Panc1 (cell line): ENCODE measurements at regions not wholly inside any gene's neighbourhood (a gene's known extent, or its start where the extent isn't known, plus 50 kb on each side); places are given as distances from the start of the nearest gene placed in this dataset.

ENCODE experiments used
- ATAC-seq: fragments of 200-7000 bp; cut with Tn5 transposase; 2 replicates; pipeline ENCODE4 v1.9.1; 2020; ENCODE audit warnings: mild to moderate bottlenecking, moderate library complexity
- BruUV-seq: library from RNA; stranded (reverse); fragments of 400-500 nt; replicated peaks from 2 replicates; lab custom pipeline; 2021; lab: Mats Ljungman, UMichigan
- CTCF ChIA-PET: fragments of 300-600 bp; sonication (Branson Sonifier 250); formaldehyde crosslinking; loops from one replicate; lab custom pipeline; 2022; ENCODE audit warnings: antibody characterized with exemption; lab: Charles Lee
- POLR2A ChIA-PET: fragments of 300-600 bp; sonication (Branson Sonifier 250); formaldehyde crosslinking; loops from one replicate; lab custom pipeline; 2022; ENCODE audit warnings: antibody characterized with exemption; lab: Charles Lee
- DNase-seq: peaks from one replicate; pipeline ENCODE4 v3.0.0-alpha.2; 2010; ENCODE audit warnings: low read depth, low spot score
- H3K27ac ChIP-seq: 2 replicates; pipeline ENCODE4 v1.5.1; 2011; ENCODE audit warnings: mild to moderate bottlenecking, low read length, inconsistent platforms
- H3K27me3 ChIP-seq: fragments of 200-500 bp; sonication (Bioruptor generic); 2 replicates; pipeline ENCODE4 v1.6.0; 2014; ENCODE audit warnings: low read length, inconsistent platforms; ENCODE audit not compliant: control insufficient read depth, insufficient read depth
- H3K36me3 ChIP-seq: fragments of 200-500 bp; sonication (Bioruptor generic); 2 replicates; pipeline ENCODE4 v1.5.1; 2014; ENCODE audit warnings: inconsistent platforms, mild to moderate bottlenecking, low read length, moderate library complexity; ENCODE audit not compliant: control insufficient read depth, insufficient read depth
- H3K4me1 ChIP-seq: 2 replicates; pipeline ENCODE4 v1.5.1; 2011; ENCODE audit warnings: inconsistent platforms, mild to moderate bottlenecking, low read length, moderate library complexity; ENCODE audit not compliant: control insufficient read depth, insufficient read depth
- H3K4me3 ChIP-seq, 2 experiments: 2 replicates each; pipeline ENCODE4 v1.5.1; 2011 to 2012; ENCODE audit warnings: low read depth in 2 of 2, low read length in 2 of 2, mild to moderate bottlenecking in 2 of 2, inconsistent platforms in 1 of 2, moderate library complexity in 1 of 2
- H3K9me3 ChIP-seq: fragments of 200-500 bp; sonication (Bioruptor generic); 2 replicates; pipeline ENCODE4 v1.5.1; 2014; ENCODE audit warnings: low read depth, mild to moderate bottlenecking, inconsistent platforms, low read length, moderate library complexity; ENCODE audit not compliant: control insufficient read depth, insufficient read depth
- POLR2AphosphoS5 ChIP-seq: IDR thresholded peaks from 2 replicates; pipeline ENCODE4 v1.6.1; 2012; ENCODE audit warnings: mild to moderate bottlenecking, low read depth, low read length, moderate library complexity
- SIN3A ChIP-seq: IDR thresholded peaks from 2 replicates; pipeline ENCODE4 v1.6.1; 2012; ENCODE audit warnings: low read depth, mild to moderate bottlenecking, low read length, moderate library complexity, borderline replicate concordance; ENCODE audit not compliant: insufficient read depth
- TCF7L2 ChIP-seq: IDR thresholded peaks from 2 replicates; pipeline ENCODE4 v1.6.1; 2011; ENCODE audit warnings: mild to moderate bottlenecking, low read depth, low read length, inconsistent platforms
- in situ Hi-C: cut with HindIII; loops from 2 replicates; pipeline ENCODE4 v1.10.0; 2016; ENCODE audit warnings: low sequenced_read_pairs, low pct_unique_long_range_greater_than_20kb
- intact Hi-C: fragments of 100-400 bp; cut with micrococcal nuclease; formaldehyde crosslinking; loops from one replicate; pipeline ENCODE4 v1.10.0; 2022; ENCODE audit not compliant: unreplicated experiment
- TF ChIP-seq, protein P1 (sequence below): fragments of 450-650 bp; IDR thresholded peaks from 2 replicates; pipeline ENCODE4 v1.5.1; 2017; ENCODE audit warnings: mild to moderate bottlenecking
- TF ChIP-seq, protein P2 (sequence below), 2 experiments: IDR thresholded peaks; 2 replicates each; pipeline ENCODE4 v1.6.1; 2011 to 2012; ENCODE audit warnings: low read depth in 2 of 2, control low read depth in 1 of 2, low read length in 1 of 2, mild to moderate bottlenecking in 1 of 2, moderate library complexity in 1 of 2; ENCODE audit not compliant: insufficient read depth in 1 of 2

DNA sequence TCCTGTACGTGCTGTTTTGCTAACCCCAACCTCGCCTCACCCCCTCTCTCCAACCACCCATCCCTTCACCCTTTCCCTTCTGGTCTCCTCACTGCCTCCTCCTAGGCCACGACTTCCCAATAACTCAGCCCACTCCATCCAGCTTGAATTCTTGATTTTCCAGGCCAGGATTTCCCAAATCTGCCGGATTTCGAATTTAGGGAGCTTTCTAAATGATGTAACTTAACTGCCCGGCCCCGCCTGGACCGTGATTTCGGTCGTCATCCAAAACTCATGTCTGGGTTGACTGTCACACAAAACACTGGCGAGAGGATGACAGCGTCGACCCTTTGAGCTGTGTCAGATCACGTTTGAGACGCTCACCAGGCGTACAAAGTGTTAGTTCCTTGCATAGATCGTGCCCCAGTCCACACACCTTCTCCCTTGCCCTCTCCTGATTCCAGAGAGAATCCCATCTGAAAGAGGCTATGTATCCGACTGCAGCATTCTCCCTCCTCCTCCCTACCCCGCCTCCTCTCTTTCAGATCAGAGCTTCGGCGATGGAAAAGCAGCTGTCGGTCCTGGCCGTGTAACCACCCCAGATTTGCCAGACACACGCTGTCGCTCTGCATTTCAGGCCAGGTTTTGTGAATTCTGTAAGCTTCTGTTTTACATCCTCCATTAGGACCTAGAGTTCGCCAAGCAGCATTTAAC lies 168.2 kb downstream of the GPX5 start:
- POLR2A ChIA-PET, result no interaction called here
- no TSS peak for BruUV-seq
- peak overlapping the region; percentile 67 to 92 for H3K4me3 ChIP-seq
- H3K36me3 ChIP-seq, result no peaks in the 10 kb centered on the region
- H3K27ac ChIP-seq, result peak overlapping the region; percentile 31; the same call in 1 of the 2 replicates
- intact Hi-C loops (loop anchor here (10.0 kb wide), 1 partner anchor 51 kb away; no protein-coding TSS in a partner anchor), in situ Hi-C loops (no loop called here)
- no peaks in the 10 kb centered on the region for H3K9me3 ChIP-seq
- CTCF ChIA-PET, result no interaction called here
- DNase-seq (peak; percentile 28), ATAC-seq (peak; percentile 52)
- TF ChIP-seq TCF7L2 (no peak), POLR2AphosphoS5 (no peak), SIN3A (no peak)
- TF ChIP-seq, protein P1, sequence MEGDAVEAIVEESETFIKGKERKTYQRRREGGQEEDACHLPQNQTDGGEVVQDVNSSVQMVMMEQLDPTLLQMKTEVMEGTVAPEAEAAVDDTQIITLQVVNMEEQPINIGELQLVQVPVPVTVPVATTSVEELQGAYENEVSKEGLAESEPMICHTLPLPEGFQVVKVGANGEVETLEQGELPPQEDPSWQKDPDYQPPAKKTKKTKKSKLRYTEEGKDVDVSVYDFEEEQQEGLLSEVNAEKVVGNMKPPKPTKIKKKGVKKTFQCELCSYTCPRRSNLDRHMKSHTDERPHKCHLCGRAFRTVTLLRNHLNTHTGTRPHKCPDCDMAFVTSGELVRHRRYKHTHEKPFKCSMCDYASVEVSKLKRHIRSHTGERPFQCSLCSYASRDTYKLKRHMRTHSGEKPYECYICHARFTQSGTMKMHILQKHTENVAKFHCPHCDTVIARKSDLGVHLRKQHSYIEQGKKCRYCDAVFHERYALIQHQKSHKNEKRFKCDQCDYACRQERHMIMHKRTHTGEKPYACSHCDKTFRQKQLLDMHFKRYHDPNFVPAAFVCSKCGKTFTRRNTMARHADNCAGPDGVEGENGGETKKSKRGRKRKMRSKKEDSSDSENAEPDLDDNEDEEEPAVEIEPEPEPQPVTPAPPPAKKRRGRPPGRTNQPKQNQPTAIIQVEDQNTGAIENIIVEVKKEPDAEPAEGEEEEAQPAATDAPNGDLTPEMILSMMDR, result no peak
- TF ChIP-seq, protein P2, sequence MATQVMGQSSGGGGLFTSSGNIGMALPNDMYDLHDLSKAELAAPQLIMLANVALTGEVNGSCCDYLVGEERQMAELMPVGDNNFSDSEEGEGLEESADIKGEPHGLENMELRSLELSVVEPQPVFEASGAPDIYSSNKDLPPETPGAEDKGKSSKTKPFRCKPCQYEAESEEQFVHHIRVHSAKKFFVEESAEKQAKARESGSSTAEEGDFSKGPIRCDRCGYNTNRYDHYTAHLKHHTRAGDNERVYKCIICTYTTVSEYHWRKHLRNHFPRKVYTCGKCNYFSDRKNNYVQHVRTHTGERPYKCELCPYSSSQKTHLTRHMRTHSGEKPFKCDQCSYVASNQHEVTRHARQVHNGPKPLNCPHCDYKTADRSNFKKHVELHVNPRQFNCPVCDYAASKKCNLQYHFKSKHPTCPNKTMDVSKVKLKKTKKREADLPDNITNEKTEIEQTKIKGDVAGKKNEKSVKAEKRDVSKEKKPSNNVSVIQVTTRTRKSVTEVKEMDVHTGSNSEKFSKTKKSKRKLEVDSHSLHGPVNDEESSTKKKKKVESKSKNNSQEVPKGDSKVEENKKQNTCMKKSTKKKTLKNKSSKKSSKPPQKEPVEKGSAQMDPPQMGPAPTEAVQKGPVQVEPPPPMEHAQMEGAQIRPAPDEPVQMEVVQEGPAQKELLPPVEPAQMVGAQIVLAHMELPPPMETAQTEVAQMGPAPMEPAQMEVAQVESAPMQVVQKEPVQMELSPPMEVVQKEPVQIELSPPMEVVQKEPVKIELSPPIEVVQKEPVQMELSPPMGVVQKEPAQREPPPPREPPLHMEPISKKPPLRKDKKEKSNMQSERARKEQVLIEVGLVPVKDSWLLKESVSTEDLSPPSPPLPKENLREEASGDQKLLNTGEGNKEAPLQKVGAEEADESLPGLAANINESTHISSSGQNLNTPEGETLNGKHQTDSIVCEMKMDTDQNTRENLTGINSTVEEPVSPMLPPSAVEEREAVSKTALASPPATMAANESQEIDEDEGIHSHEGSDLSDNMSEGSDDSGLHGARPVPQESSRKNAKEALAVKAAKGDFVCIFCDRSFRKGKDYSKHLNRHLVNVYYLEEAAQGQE (IDR thresholded peaks at IDR 0.05; ENCODE audit: insufficient read depth in 1 of 2, low read depth in 2 of 2, low read length in 1 of 2), result no peak
- H3K4me1 ChIP-seq, result peaks cover 21% of the 10 kb centered on the region
- H3K27me3 ChIP-seq, result no peaks in the 10 kb centered on the region

- no peak for DNase-seq
- Histone ChIP-seq H3K27me3 (no peaks in the 10 kb centered on the region; the same call in 1 of the 2 replicates), H3K9me3 (no peaks in the 10 kb centered on the region), H3K36me3 (no peaks in the 10 kb centered on the region), H3K27ac (no peak overlapping the region), H3K4me3 (peak overlapping the region; percentile 67 to 92), H3K4me1 (peaks cover 21% of the 10 kb centered on the region)
- no TSS peak for BruUV-seq
- intact Hi-C loops, result loop anchor here (10.0 kb wide), 1 partner anchor 49 kb away; no protein-coding TSS in a partner anchor
- ATAC-seq, result peak; percentile 89
- TF ChIP-seq, protein P1, result no peak
- TF ChIP-seq POLR2AphosphoS5, result peak; percentile 27; the same call in 1 of the 2 replicates
- POLR2A ChIA-PET, result interaction anchor here (0.6 kb wide), 2 partner anchors 48 to 297 kb away, joined by 4 to 5 read pairs; no protein-coding TSS in a partner anchor
- CTCF ChIA-PET, result no interaction called here
- in situ Hi-C loops, result loop anchor here (5.0 kb wide), 1 partner anchor 37 kb away; no protein-coding TSS in a partner anchor
Measured at GRCh38 chr6:28695715-28696114, 170.0 kb downstream of the GPX5 start.
